Esophagus muscularis mucosa (tissue), 3 donors: ENCODE measurements at regions not wholly inside any gene's neighbourhood (a gene's known extent, or its start where the extent isn't known, plus 50 kb on each side); places are given as distances from the start of the nearest gene placed in this dataset.

Source experiments
- EP300 ChIP-seq: sonication (generic); formaldehyde crosslinking; IDR thresholded peaks from one replicate; pipeline ENCODE4 v1.6.1; 2017; ENCODE audit warnings: antibody characterized with exemption
- POLR2AphosphoS5 ChIP-seq, 2 donors: sonication (generic); formaldehyde crosslinking; IDR thresholded peaks; one replicate each; pipeline ENCODE4 v1.6.1; 2017; ENCODE audit warnings: antibody characterized with exemption in 2 of 2

DNA sequence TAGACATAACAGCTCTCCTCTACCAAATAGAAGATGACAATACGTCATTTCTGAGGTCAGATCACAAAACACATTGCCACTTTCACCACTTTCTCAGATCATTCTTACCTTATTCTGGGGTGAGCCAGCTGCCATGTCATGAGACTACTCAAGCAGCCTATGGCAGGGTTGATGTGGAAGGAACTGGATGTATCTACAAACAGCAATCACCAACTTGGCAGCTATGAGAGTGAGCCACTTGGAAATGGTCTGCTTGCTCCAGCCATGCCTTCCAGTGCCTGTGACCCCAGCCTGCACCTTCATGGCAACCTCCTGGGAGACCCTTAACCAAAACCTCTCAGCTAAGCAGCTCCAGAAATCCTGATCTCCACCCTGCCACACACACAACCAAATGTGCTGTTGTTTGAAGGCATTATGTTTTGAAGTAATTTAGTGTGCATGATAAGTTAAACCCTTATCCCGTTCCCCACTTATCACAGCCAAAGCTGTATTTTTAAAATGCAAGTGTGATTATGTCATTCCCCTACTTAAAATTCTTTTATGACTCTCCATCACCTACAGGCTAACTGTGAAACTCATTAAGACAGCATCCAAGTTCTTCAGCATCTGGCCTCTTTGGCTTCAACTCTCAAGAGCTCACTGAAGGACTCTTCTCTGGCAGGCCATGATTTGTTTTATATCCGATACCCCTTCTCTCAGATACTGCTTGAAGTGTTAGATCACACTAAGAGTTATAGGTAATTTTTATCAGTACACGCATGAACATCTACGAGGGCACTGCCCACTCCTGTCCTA is 150.6 kb downstream of the LY86 start:
- TF ChIP-seq EP300 (no peak), POLR2AphosphoS5 (IDR thresholded peaks at IDR 0.05) (no peak)
